CD4-positive, alpha-beta T cell treated with Interleukin-4 for 4 hours (primary cell): ENCODE measurements at regions not wholly inside any gene's neighbourhood (a gene's known extent, or its start where the extent isn't known, plus 50 kb on each side); places are given as distances from the start of the nearest gene placed in this dataset.

ENCODE experiments used
- DNase-seq: peaks from one replicate; pipeline ENCODE4 v3.0.0-alpha.2; 2020

GRCh38 chr20:39109933-39110818 lies 148.0 kb downstream of the DHX35 start:
- no peak for DNase-seq

- DNase-seq: no peak
Measured at GRCh38 chr20:39108746-39109145, 146.6 kb downstream of the DHX35 start.

GRCh38 chr20:39107741-39108140 lies 145.6 kb downstream of the DHX35 start:
- DNase-seq: no peak

- DNase-seq: no peak
Measured at GRCh38 chr20:39106791-39107190, 144.6 kb downstream of the DHX35 start.

GRCh38 chr20:39105551-39105950 lies 143.4 kb downstream of the DHX35 start:
- no peak for DNase-seq

GRCh38 chr20:39103732-39104131 lies 141.6 kb downstream of the DHX35 start:
- no peak for DNase-seq

- DNase-seq: no peak
Measured at GRCh38 chr20:39103305-39103704, 141.2 kb downstream of the DHX35 start.

GRCh38 chr20:39101895-39102294 lies 139.8 kb downstream of the DHX35 start:
- DNase-seq: no peak

- no peak for DNase-seq
Measured at GRCh38 chr20:39100691-39101090, 138.5 kb downstream of the DHX35 start.

- no peak for DNase-seq
Measured at GRCh38 chr20:39097889-39098288, 135.7 kb downstream of the DHX35 start.

- DNase-seq: no peak
Measured at GRCh38 chr20:39095870-39096269, 133.7 kb downstream of the DHX35 start.

GRCh38 chr20:39094391-39094790 lies 132.2 kb downstream of the DHX35 start:
- DNase-seq: no peak

- no peak for DNase-seq
Measured at GRCh38 chr20:39092733-39093410, 130.7 kb downstream of the DHX35 start.

- DNase-seq: no peak
Measured at GRCh38 chr20:39090906-39091305, 128.8 kb downstream of the DHX35 start.

GRCh38 chr20:39089797-39090196 lies 127.7 kb downstream of the DHX35 start:
- DNase-seq: no peak
